ENCODE measurements at regions not wholly inside any gene's neighbourhood (a gene's known extent, or its start where the extent isn't known, plus 50 kb on each side); places are given as distances from the start of the nearest gene placed in this dataset.

DNA sequence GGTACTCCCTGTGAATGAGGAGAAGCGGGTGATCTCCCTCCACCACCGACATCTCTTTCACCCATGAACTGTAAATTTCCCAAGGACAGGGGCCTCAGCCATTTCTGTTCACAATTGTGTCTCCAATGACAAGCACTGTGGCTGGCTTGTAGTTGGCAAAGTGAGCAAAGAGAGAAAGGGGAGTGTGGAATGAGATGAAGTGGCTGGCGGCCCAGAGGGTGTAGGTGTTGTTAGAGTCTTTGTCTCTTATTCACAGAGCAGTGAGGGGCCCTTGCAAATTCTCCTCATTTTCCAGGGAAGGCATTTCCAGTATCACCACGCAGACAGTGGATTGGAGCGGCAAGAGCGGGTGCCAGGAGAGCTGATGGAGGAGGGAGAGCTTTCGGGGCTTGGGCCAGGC is 411.7 kb upstream of the EEF2KMT start:
- Histone ChIP-seq H3K27ac (no peak overlapping the region), H3K4me3 (no peak overlapping the region), H3K27me3 (no peaks in the 10 kb centered on the region), H3K36me3 (no peaks in the 10 kb centered on the region), H3K4me1 (no peaks in the 10 kb centered on the region), H3K9me3 (no peaks in the 10 kb centered on the region)
- DNase-seq, result no peak
- TF ChIP-seq, protein P1, sequence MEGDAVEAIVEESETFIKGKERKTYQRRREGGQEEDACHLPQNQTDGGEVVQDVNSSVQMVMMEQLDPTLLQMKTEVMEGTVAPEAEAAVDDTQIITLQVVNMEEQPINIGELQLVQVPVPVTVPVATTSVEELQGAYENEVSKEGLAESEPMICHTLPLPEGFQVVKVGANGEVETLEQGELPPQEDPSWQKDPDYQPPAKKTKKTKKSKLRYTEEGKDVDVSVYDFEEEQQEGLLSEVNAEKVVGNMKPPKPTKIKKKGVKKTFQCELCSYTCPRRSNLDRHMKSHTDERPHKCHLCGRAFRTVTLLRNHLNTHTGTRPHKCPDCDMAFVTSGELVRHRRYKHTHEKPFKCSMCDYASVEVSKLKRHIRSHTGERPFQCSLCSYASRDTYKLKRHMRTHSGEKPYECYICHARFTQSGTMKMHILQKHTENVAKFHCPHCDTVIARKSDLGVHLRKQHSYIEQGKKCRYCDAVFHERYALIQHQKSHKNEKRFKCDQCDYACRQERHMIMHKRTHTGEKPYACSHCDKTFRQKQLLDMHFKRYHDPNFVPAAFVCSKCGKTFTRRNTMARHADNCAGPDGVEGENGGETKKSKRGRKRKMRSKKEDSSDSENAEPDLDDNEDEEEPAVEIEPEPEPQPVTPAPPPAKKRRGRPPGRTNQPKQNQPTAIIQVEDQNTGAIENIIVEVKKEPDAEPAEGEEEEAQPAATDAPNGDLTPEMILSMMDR (IDR thresholded peaks at IDR 0.05), result no peak
- no peak for TF ChIP-seq POLR2A (IDR thresholded peaks at IDR 0.05)

GRCh38 chr16:5508371-5508770 is 410.8 kb upstream of the EEF2KMT start:
- DNase-seq, result no peak
- Histone ChIP-seq H3K27me3 (no peaks in the 10 kb centered on the region), H3K27ac (no peak overlapping the region), H3K36me3 (no peaks in the 10 kb centered on the region), H3K9me3 (no peaks in the 10 kb centered on the region), H3K4me1 (no peaks in the 10 kb centered on the region), H3K4me3 (no peak overlapping the region)
- TF ChIP-seq POLR2A (IDR thresholded peaks at IDR 0.05), result no peak

DNA sequence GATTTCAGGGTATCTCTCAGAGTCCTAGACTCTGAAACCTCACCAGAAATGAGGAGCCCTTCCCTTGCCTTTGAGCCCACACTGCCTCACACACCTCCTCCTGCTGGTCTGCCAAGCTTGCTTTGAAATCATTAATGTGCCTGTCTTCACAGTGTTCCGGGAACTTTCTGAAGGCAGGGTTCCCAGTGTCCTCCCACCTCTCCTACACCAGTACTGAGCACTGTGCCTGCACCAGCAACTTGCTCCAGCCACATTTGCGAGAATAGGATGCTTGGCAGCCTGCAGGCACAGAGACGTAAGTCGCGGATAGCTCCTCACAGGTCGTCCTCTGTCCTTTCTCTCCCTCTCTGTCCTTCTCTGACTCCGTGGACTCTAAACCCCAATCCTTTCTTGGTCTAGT is 408.4 kb upstream of the EEF2KMT start:
- Histone ChIP-seq H3K27me3 (no peaks in the 10 kb centered on the region), H3K4me1 (no peaks in the 10 kb centered on the region), H3K9me3 (no peaks in the 10 kb centered on the region), H3K27ac (no peak overlapping the region), H3K4me3 (no peak overlapping the region), H3K36me3 (no peaks in the 10 kb centered on the region)
- TF ChIP-seq, protein P1 (IDR thresholded peaks at IDR 0.05), result no peak
- no peak for TF ChIP-seq POLR2A (IDR thresholded peaks at IDR 0.05)
- DNase-seq, result no peak

DNA sequence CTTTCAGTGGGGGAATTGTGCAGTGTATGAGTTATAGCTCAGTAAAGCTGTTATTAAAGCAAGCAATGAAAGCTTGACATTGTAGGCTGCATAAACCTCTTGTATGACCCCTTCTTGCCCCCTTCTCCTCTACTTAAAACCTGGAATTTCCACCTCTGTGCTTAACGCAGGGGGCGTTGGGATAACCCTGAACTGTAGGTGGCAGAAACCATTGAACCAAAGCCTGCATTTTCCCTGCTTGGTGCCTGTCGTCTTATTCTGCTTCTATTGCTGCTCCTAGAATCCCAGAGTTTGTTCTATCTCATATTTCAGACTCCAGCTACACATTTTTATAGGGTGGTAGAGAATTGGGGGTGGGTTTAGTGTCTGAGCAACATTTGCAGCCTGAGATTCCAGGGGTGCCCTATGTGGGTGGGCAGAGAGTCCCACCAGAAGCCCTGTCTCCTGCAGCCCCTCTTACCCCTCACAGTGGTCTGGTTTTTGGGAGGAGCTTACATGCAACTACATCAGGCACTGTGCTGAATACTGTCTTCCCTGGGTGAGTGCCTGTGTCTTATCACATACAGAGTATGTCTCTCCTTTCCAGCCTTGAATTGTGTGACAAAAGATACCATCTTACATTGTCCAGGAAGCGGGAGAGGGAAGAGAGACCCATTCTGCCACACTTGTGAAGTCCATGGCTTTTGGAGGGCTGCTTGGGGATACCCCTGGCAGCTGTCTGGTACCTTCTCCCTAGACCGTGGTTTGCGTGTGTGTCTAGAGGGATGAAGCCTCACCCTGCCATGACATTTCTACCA is 407.7 kb upstream of the EEF2KMT start:
- DNase-seq, result no peak
- TF ChIP-seq POLR2A (IDR thresholded peaks at IDR 0.05), result no peak
- TF ChIP-seq, protein P1 (IDR thresholded peaks at IDR 0.05), result no peak
- Histone ChIP-seq H3K27ac (no peak overlapping the region), H3K9me3 (no peaks in the 10 kb centered on the region), H3K36me3 (no peaks in the 10 kb centered on the region), H3K4me3 (no peak overlapping the region), H3K4me1 (no peaks in the 10 kb centered on the region), H3K27me3 (no peaks in the 10 kb centered on the region)

DNA sequence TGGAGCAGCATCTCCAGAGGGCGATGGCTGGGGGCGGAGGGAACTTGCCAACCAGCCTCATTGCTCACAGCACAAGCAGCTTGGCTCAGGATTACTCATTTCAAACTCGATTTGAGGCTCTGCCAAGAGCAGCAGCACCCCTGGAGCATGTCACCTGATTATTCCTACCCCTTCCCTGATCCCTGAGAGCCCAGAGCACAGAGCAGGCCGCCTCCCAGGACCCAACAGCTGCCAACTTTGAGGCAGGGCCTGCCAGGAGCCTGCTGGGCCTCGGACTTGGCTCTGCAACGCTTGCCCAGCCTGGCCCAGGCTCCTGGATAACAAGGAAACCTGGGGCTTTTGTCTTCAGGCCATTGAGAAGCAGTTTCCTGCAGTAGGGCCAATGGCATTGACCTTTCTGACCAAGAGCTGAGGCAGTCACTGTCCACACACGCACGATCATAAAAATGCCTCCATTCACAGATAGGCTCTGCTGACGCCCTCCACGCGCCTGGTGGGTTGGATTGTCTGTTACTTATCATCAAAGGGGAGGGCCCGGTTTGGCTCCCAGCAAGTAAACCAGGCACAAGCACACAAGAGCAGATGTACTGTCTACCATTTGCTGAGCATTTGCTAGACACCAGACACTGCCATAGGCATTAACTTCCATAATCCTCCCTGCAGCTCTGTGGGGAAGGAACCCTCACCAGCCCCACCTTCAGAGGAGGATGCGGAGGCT is 406.6 kb upstream of the EEF2KMT start:
- no peaks in the 10 kb centered on the region for H3K9me3 ChIP-seq
- no peak overlapping the region for H3K4me3 ChIP-seq
- H3K27me3 ChIP-seq, result no peaks in the 10 kb centered on the region
- no peak for TF ChIP-seq POLR2A (IDR thresholded peaks at IDR 0.05)
- TF ChIP-seq, protein P1 (IDR thresholded peaks at IDR 0.05), result no peak
- no peaks in the 10 kb centered on the region for H3K36me3 ChIP-seq
- no peak for DNase-seq
- H3K4me1 ChIP-seq, result no peaks in the 10 kb centered on the region
- H3K27ac ChIP-seq, result no peak overlapping the region

GRCh38 chr16:5502944-5503343 is 405.3 kb upstream of the EEF2KMT start:
- DNase-seq, result no peak
- no peaks in the 10 kb centered on the region for H3K4me1 ChIP-seq
- H3K36me3 ChIP-seq, result no peaks in the 10 kb centered on the region
- no peaks in the 10 kb centered on the region for H3K27me3 ChIP-seq
- H3K27ac ChIP-seq, result no peak overlapping the region
- TF ChIP-seq, protein P1 (IDR thresholded peaks at IDR 0.05), result no peak
- no peak for TF ChIP-seq POLR2A (IDR thresholded peaks at IDR 0.05)
- no peak overlapping the region for H3K4me3 ChIP-seq
- no peaks in the 10 kb centered on the region for H3K9me3 ChIP-seq
